ENCODE measurements at regions not wholly inside any gene's neighbourhood (a gene's known extent, or its start where the extent isn't known, plus 50 kb on each side); places are given as distances from the start of the nearest gene placed in this dataset.

DNA sequence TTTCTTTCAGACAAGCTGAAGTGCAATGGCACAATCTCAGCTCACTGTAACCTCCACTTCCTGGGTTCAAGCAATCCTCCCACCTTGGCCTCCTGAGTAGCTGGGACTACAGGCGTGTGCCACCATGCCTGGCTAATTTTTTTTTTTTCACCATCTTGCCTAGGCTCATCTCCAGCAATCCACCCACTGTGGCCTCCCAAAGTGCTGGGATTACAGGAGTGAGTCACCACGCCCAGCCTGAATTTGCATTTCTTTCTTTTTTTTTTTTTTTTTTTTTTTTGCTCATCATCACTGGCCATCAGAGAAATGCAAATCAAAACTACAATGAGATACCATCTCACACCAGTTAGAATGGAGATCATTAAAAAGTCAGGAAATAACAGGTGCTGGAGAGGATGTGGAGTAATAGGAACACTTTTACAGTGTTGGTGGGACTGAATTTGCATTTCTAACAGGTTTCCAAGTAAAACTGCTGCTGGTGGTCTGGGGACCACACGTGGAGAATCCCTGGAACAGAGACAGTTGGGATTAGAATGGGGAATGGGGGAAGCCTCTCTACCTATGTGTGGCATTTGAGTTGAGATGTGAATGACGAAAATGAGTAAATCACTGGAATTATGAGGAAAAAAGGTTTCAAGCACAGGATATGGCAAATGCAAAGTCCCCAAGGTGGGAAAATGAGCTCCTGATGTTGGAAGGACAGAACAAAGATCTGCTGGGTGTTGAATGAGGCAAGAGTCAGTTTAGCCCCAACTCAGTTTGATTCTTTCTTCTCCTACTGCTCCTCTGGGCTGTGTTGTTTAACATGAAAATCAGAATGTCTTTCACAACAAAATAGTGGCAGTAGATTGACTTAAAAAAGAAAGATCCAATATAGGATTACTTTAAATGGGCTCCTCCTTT is 88.8 kb upstream of the MAP4K4 start:
- TF ChIP-seq SNAI2 (CRISPR knock-in tag; IDR thresholded peaks at IDR 0.05): no peak
- TF ChIP-seq RARB (CRISPR knock-in tag; IDR thresholded peaks at IDR 0.05): no peak
- no peak for TF ChIP-seq TOX (CRISPR knock-in tag; IDR thresholded peaks at IDR 0.05; ENCODE audit: borderline replicate concordance)
